ENCODE measurements at regions not wholly inside any gene's neighbourhood (a gene's known extent, or its start where the extent isn't known, plus 50 kb on each side); places are given as distances from the start of the nearest gene placed in this dataset.

DNA sequence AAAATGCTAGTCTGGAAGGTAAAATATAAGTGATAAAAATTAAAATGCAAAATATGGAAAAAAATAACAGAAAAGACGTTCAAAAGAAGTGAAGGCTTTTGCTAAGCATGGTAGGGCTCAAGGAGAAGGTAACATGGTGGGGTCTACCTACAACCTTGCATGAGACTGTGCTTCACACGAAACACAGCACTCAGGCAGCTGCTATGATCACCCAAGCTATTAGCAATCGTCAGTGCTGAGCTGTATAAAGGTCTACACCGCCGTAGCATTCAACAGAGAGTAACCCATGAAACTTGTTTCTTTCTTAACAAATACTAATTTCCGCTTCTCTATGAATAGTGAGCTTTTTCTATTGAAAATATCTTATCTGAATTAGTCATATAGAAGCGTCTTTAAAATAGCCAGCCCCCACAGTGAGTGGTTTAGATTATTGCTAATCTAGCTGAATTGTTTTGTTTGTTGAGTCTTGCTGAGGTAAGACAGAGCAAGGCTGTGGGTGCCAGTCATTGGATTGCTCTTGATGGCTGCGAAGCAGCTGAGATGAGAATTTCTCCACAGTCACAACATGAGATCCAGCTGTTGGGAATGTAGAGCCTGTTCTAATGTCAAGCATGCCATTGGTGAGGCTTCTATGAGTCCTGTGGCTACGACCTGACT lies 230.0 kb downstream of the KLF13 start (continued):
- TF ChIP-seq, protein P1, sequence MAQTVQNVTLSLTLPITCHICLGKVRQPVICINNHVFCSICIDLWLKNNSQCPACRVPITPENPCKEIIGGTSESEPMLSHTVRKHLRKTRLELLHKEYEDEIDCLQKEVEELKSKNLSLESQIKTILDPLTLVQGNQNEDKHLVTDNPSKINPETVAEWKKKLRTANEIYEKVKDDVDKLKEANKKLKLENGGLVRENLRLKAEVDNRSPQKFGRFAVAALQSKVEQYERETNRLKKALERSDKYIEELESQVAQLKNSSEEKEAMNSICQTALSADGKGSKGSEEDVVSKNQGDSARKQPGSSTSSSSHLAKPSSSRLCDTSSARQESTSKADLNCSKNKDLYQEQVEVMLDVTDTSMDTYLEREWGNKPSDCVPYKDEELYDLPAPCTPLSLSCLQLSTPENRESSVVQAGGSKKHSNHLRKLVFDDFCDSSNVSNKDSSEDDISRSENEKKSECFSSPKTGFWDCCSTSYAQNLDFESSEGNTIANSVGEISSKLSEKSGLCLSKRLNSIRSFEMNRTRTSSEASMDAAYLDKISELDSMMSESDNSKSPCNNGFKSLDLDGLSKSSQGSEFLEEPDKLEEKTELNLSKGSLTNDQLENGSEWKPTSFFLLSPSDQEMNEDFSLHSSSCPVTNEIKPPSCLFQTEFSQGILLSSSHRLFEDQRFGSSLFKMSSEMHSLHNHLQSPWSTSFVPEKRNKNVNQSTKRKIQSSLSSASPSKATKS (CRISPR knock-in tag; IDR thresholded peaks at IDR 0.05): no peak
- no peak for TF ChIP-seq SNAPC2 (CRISPR knock-in tag; IDR thresholded peaks at IDR 0.05)
- TF ChIP-seq, protein P2, sequence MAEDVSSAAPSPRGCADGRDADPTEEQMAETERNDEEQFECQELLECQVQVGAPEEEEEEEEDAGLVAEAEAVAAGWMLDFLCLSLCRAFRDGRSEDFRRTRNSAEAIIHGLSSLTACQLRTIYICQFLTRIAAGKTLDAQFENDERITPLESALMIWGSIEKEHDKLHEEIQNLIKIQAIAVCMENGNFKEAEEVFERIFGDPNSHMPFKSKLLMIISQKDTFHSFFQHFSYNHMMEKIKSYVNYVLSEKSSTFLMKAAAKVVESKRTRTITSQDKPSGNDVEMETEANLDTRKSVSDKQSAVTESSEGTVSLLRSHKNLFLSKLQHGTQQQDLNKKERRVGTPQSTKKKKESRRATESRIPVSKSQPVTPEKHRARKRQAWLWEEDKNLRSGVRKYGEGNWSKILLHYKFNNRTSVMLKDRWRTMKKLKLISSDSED (CRISPR knock-in tag; IDR thresholded peaks at IDR 0.05): no peak
- TF ChIP-seq ATF7 (IDR thresholded peaks at IDR 0.05): no peak
- TF ChIP-seq ATF7 (CRISPR knock-in tag; IDR thresholded peaks at IDR 0.05): no peak

DNA sequence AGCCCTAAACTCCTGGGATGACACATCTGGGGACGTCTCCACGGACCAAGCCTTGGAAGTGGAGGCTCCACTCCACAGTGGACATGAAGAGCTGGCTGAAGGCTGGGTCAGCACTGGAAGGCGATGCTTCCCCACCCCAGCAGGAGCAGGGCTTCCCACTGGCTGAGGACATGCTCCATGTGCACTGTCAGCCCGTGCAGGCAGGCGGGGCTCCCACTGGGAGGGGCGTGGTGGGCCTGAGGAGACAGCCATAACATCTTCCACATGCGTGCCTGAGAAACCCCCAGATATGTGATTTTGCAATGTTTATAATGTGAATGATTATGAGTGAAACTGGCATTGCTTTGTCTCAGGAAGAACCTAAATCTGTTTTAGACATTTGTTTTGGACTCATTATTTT lies 231.3 kb downstream of the KLF13 start:
- no TSS peak for BruUV-seq (replicated peaks)
- POLR2A ChIA-PET: no interaction called here
- TF ChIP-seq ZNF430 (CRISPR knock-in tag; IDR thresholded peaks at IDR 0.05) (no peak), YEATS2 (CRISPR knock-in tag; IDR thresholded peaks at IDR 0.05; ENCODE audit: borderline replicate concordance) (no peak), ZNF10 (CRISPR knock-in tag; IDR thresholded peaks at IDR 0.05; ENCODE audit: borderline replicate concordance, low read depth) (no peak), ZNF772 (CRISPR knock-in tag; IDR thresholded peaks at IDR 0.05) (no peak)
- TF ChIP-seq, protein P3, sequence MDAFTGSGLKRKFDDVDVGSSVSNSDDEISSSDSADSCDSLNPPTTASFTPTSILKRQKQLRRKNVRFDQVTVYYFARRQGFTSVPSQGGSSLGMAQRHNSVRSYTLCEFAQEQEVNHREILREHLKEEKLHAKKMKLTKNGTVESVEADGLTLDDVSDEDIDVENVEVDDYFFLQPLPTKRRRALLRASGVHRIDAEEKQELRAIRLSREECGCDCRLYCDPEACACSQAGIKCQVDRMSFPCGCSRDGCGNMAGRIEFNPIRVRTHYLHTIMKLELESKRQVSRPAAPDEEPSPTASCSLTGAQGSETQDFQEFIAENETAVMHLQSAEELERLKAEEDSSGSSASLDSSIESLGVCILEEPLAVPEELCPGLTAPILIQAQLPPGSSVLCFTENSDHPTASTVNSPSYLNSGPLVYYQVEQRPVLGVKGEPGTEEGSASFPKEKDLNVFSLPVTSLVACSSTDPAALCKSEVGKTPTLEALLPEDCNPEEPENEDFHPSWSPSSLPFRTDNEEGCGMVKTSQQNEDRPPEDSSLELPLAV (CRISPR knock-in tag; conservative IDR thresholded peaks at IDR 0.05; ENCODE audit: low read depth): no peak
- TF ChIP-seq, protein P4, sequence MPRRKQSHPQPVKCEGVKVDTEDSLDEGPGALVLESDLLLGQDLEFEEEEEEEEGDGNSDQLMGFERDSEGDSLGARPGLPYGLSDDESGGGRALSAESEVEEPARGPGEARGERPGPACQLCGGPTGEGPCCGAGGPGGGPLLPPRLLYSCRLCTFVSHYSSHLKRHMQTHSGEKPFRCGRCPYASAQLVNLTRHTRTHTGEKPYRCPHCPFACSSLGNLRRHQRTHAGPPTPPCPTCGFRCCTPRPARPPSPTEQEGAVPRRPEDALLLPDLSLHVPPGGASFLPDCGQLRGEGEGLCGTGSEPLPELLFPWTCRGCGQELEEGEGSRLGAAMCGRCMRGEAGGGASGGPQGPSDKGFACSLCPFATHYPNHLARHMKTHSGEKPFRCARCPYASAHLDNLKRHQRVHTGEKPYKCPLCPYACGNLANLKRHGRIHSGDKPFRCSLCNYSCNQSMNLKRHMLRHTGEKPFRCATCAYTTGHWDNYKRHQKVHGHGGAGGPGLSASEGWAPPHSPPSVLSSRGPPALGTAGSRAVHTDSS (CRISPR knock-in tag; conservative IDR thresholded peaks at IDR 0.05): no peak
- TF ChIP-seq, protein P5, sequence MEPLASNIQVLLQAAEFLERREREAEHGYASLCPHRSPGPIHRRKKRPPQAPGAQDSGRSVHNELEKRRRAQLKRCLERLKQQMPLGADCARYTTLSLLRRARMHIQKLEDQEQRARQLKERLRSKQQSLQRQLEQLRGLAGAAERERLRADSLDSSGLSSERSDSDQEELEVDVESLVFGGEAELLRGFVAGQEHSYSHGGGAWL (CRISPR knock-in tag; IDR thresholded peaks at IDR 0.05): no peak
- TF ChIP-seq, protein P6, sequence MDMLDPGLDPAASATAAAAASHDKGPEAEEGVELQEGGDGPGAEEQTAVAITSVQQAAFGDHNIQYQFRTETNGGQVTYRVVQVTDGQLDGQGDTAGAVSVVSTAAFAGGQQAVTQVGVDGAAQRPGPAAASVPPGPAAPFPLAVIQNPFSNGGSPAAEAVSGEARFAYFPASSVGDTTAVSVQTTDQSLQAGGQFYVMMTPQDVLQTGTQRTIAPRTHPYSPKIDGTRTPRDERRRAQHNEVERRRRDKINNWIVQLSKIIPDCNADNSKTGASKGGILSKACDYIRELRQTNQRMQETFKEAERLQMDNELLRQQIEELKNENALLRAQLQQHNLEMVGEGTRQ (IDR thresholded peaks at IDR 0.05; ENCODE audit: low read depth, low read length): no peak
- TF ChIP-seq, protein P6 (CRISPR knock-in tag; IDR thresholded peaks at IDR 0.05; ENCODE audit: borderline replicate concordance): no peak

More for the DNA sequence above, 231.3 kb downstream of the KLF13 start:
- Histone ChIP-seq H3K36me3 (replicated peaks in 1 of 2; ENCODE audit: control insufficient read depth in 1 of 2, insufficient read depth in 2 of 2, low read length in 2 of 2) (no peaks in the 10 kb centered on the region), H3K9ac (ENCODE audit: insufficient read depth, low read depth, low read length) (no peak overlapping the region), H3K4me1 (ENCODE audit: insufficient read depth, low read length) (no peaks in the 10 kb centered on the region), H3K9me3 (ENCODE audit: low read length) (no peaks in the 10 kb centered on the region), H3K27me3 (ENCODE audit: control insufficient read depth in 1 of 2, insufficient read depth in 2 of 2, low read length in 2 of 2) (peaks cover 0 to 19% of the 10 kb centered on the region in 2 experiments; a peak in 4 of 5 replicates), H3K4me3 (replicated peaks in 1 of 3; ENCODE audit: insufficient read depth in 1 of 3, low read depth in 2 of 3, low read length in 3 of 3) (no peak overlapping the region), H2AFZ (ENCODE audit: low read length) (no peak overlapping the region), H3K79me2 (ENCODE audit: insufficient read depth, low read length) (no peaks in the 10 kb centered on the region), H3K4me2 (ENCODE audit: low read depth, low read length) (no peak overlapping the region), H4K20me1 (ENCODE audit: insufficient read depth, low read length) (no peaks in the 10 kb centered on the region), H3K27ac (ENCODE audit: extremely low read length, insufficient read depth, low read length) (no peak overlapping the region)
- CTCF ChIA-PET (ENCODE audit: low intra/inter-chr PET ratio, low total read pairs): no interaction called here
- intact Hi-C loops (cut with micrococcal nuclease; ENCODE audit: unreplicated experiment) (no loop called here), in situ Hi-C loops (cut with HindIII; ENCODE audit: extremely low pct_ligation_motif_present, low pct_unique_long_range_greater_than_20kb) (no loop called here)
- WGBS (ENCODE audit: low lambda C conversion rate): 10% methylated on average over 5 of the region's 7 CpGs
- no peak for DNase-seq (ENCODE audit: low spot score)
- ATAC-seq: no peak
- FAIRE-seq: no peak

Data from HepG2 (cell line).